ENCODE measurements at regions not wholly inside any gene's neighbourhood (a gene's known extent, or its start where the extent isn't known, plus 50 kb on each side); places are given as distances from the start of the nearest gene placed in this dataset.

GRCh38 chr2:4838626-4839025, 853.6 kb upstream of the SOX11 start:
- ATAC-seq = no peak
- DNase-seq = no peak
- intact Hi-C loops (cut with micrococcal nuclease) = no loop called here

- intact Hi-C loops (cut with micrococcal nuclease) = no loop called here
- no peak for ATAC-seq
- DNase-seq = no peak
These were observed 851.4 kb upstream of the SOX11 start for GRCh38 chr2:4840791-4841190.

- DNase-seq = no peak
- no peak for ATAC-seq
- intact Hi-C loops (cut with micrococcal nuclease) = no loop called here
These were observed 847.3 kb upstream of the SOX11 start for GRCh38 chr2:4844881-4845280.

GRCh38 chr2:4862031-4862430, 830.2 kb upstream of the SOX11 start:
- ATAC-seq (no peak), DNase-seq (no peak)
- intact Hi-C loops (cut with micrococcal nuclease) = no loop called here

- ATAC-seq (no peak), DNase-seq (no peak)
- intact Hi-C loops (cut with micrococcal nuclease) = no loop called here
These were observed 826.0 kb upstream of the SOX11 start for GRCh38 chr2:4866198-4866597.

- DNase-seq = no peak
- no peak for ATAC-seq
- intact Hi-C loops (cut with micrococcal nuclease) = no loop called here
These were observed 823.7 kb upstream of the SOX11 start for GRCh38 chr2:4868466-4868865.

GRCh38 chr2:4869154-4869553, 823.0 kb upstream of the SOX11 start:
- intact Hi-C loops (cut with micrococcal nuclease) = no loop called here
- ATAC-seq = no peak
- no peak for DNase-seq

- DNase-seq = no peak
- intact Hi-C loops (cut with micrococcal nuclease) = no loop called here
- ATAC-seq = no peak
These were observed 818.8 kb upstream of the SOX11 start for GRCh38 chr2:4873364-4873763.

- intact Hi-C loops (cut with micrococcal nuclease) = no loop called here
- DNase-seq (no peak), ATAC-seq (no peak)
These were observed 818.1 kb upstream of the SOX11 start for GRCh38 chr2:4873876-4874593.

- intact Hi-C loops (cut with micrococcal nuclease) = no loop called here
- DNase-seq (no peak), ATAC-seq (no peak)
These were observed 809.8 kb upstream of the SOX11 start for GRCh38 chr2:4882421-4882820.

GRCh38 chr2:4882941-4883340, 809.2 kb upstream of the SOX11 start:
- DNase-seq = no peak
- intact Hi-C loops (cut with micrococcal nuclease) = no loop called here
- no peak for ATAC-seq

- intact Hi-C loops (cut with micrococcal nuclease) = no loop called here
- no peak for ATAC-seq
- DNase-seq = no peak
These were observed 808.8 kb upstream of the SOX11 start for GRCh38 chr2:4883375-4883774.

GRCh38 chr2:4884117-4884571, 808.0 kb upstream of the SOX11 start:
- DNase-seq (no peak), ATAC-seq (no peak)
- intact Hi-C loops (cut with micrococcal nuclease) = no loop called here

- intact Hi-C loops (cut with micrococcal nuclease) = no loop called here
- DNase-seq (no peak), ATAC-seq (no peak)
These were observed 800.8 kb upstream of the SOX11 start for GRCh38 chr2:4891394-4891793.

GRCh38 chr2:4895371-4895770, 796.8 kb upstream of the SOX11 start:
- ATAC-seq (no peak), DNase-seq (no peak)
- intact Hi-C loops (cut with micrococcal nuclease) = no loop called here

GRCh38 chr2:4898706-4899105, 793.5 kb upstream of the SOX11 start:
- ATAC-seq (no peak), DNase-seq (no peak)
- intact Hi-C loops (cut with micrococcal nuclease) = no loop called here

GRCh38 chr2:4900242-4900641, 791.9 kb upstream of the SOX11 start:
- DNase-seq = no peak
- no peak for ATAC-seq
- intact Hi-C loops (cut with micrococcal nuclease) = no loop called here

- no peak for ATAC-seq
- no peak for DNase-seq
- intact Hi-C loops (cut with micrococcal nuclease) = no loop called here
These were observed 791.1 kb upstream of the SOX11 start for GRCh38 chr2:4900861-4901770.

GRCh38 chr2:4903656-4904348, 788.4 kb upstream of the SOX11 start:
- intact Hi-C loops (cut with micrococcal nuclease) = no loop called here
- DNase-seq (no peak), ATAC-seq (peak; percentile 24)

- no peak for ATAC-seq
- DNase-seq = no peak
- intact Hi-C loops (cut with micrococcal nuclease) = no loop called here
These were observed 783.7 kb upstream of the SOX11 start for GRCh38 chr2:4908461-4908860.

All from left ventricle myocardium superior (tissue), 1 donor.